HG02943 (cell line): ENCODE measurements at regions not wholly inside any gene's neighbourhood (a gene's known extent, or its start where the extent isn't known, plus 50 kb on each side); places are given as distances from the start of the nearest gene placed in this dataset.
"Not testable (repeated sequence)": the region's sequence is repeated elsewhere in the genome, so short reads cannot be mapped to it uniquely, and the experiment has no call there.

Source experiments
- ATAC-seq: cut with Tn5 transposase; IDR thresholded peaks from one replicate; pipeline ENCODE4 v1.9.1; 2021; ENCODE audit warnings: mild to moderate bottlenecking, low read depth, moderate library complexity; ENCODE audit not compliant: unreplicated experiment

- no peak for ATAC-seq
Measured at GRCh38 chr3:5035113-5035512, 55.9 kb downstream of the BHLHE40 start.

GRCh38 chr3:5035692-5036391, 56.6 kb downstream of the BHLHE40 start:
- no peak for ATAC-seq

- ATAC-seq, result no peak
Measured at GRCh38 chr3:5036392-5036766, 57.1 kb downstream of the BHLHE40 start.

GRCh38 chr3:5036858-5037257, 57.6 kb downstream of the BHLHE40 start:
- ATAC-seq, result no peak

GRCh38 chr3:5039585-5039984, 60.3 kb downstream of the BHLHE40 start:
- ATAC-seq, result no peak

- ATAC-seq, result no peak
Measured at GRCh38 chr3:5041315-5041714, 62.1 kb downstream of the BHLHE40 start.

GRCh38 chr3:5045961-5046360, 66.7 kb downstream of the BHLHE40 start:
- no peak for ATAC-seq

- no peak for ATAC-seq
Measured at GRCh38 chr3:5047764-5048419, 68.7 kb downstream of the BHLHE40 start.

- ATAC-seq, result no peak
Measured at GRCh38 chr3:5051772-5052171, 70.3 kb upstream of the ARL8B start.

GRCh38 chr3:5052247-5052646, 69.8 kb upstream of the ARL8B start:
- no peak for ATAC-seq

GRCh38 chr3:5053021-5053831, 68.9 kb upstream of the ARL8B start:
- no peak for ATAC-seq

GRCh38 chr3:5054098-5054497, 68.0 kb upstream of the ARL8B start:
- ATAC-seq, result no peak

GRCh38 chr3:5054579-5054978, 67.5 kb upstream of the ARL8B start:
- ATAC-seq, result not testable (repeated sequence)

GRCh38 chr3:5055357-5056110, 66.6 kb upstream of the ARL8B start:
- no peak for ATAC-seq

GRCh38 chr3:5056111-5056391, 66.0 kb upstream of the ARL8B start:
- no peak for ATAC-seq

GRCh38 chr3:5057272-5057671, 64.8 kb upstream of the ARL8B start:
- ATAC-seq, result no peak

- ATAC-seq, result peak; percentile 91
Measured at GRCh38 chr3:5057857-5058324, 64.2 kb upstream of the ARL8B start.

GRCh38 chr3:5058471-5058951, 63.6 kb upstream of the ARL8B start:
- ATAC-seq, result no peak

- no peak for ATAC-seq
Measured at GRCh38 chr3:5059782-5060181, 62.3 kb upstream of the ARL8B start.

- ATAC-seq, result no peak
Measured at GRCh38 chr3:5061218-5061569, 60.9 kb upstream of the ARL8B start.

- no peak for ATAC-seq
Measured at GRCh38 chr3:5063724-5064123, 58.4 kb upstream of the ARL8B start.
